ENCODE measurements at regions not wholly inside any gene's neighbourhood (a gene's known extent, or its start where the extent isn't known, plus 50 kb on each side); places are given as distances from the start of the nearest gene placed in this dataset.
"Not testable (repeated sequence)": the region's sequence is repeated elsewhere in the genome, so short reads cannot be mapped to it uniquely, and the experiment has no call there.

- H3K36me3 ChIP-seq (ENCODE audit: low read depth): no peaks in the 10 kb centered on the region
- DNase-seq (ENCODE audit: low spot score) (no peak), ATAC-seq (ENCODE audit: low read depth) (no peak)
- no peak overlapping the region for H3K27ac ChIP-seq (ENCODE audit: poor library complexity, severe bottlenecking)
- H3K4me1 ChIP-seq (ENCODE audit: insufficient read depth, poor library complexity, severe bottlenecking): peaks cover 3% of the 10 kb centered on the region
- no peak overlapping the region for H3K4me3 ChIP-seq (ENCODE audit: severe bottlenecking)
- no peak for TF ChIP-seq CTCF (IDR thresholded peaks at IDR 0.05; ENCODE audit: poor library complexity, severe bottlenecking)
- no peaks in the 10 kb centered on the region for H3K9me3 ChIP-seq (ENCODE audit: severe bottlenecking)
- no peaks in the 10 kb centered on the region for H3K27me3 ChIP-seq (ENCODE audit: insufficient read depth, poor library complexity, severe bottlenecking)
These were observed 75.7 kb upstream of the ATIC start for GRCh38 chr2:215236131-215236530.

- H3K9me3 ChIP-seq (ENCODE audit: severe bottlenecking); DNase-seq (ENCODE audit: low spot score); H3K36me3 ChIP-seq (ENCODE audit: low read depth); H3K4me1 ChIP-seq (ENCODE audit: insufficient read depth, poor library complexity, severe bottlenecking); H3K4me3 ChIP-seq (ENCODE audit: severe bottlenecking); H3K27me3 ChIP-seq (ENCODE audit: insufficient read depth, poor library complexity, severe bottlenecking); H3K27ac ChIP-seq (ENCODE audit: poor library complexity, severe bottlenecking); ATAC-seq (ENCODE audit: low read depth): not testable (repeated sequence)
These were observed 81.8 kb upstream of the ABCA12 start for GRCh38 chr2:215220221-215220620.

GRCh38 chr2:215218587-215219577, 80.5 kb upstream of the ABCA12 start:
- no peak for DNase-seq (ENCODE audit: low spot score)
- ATAC-seq (ENCODE audit: low read depth): no peak
- H3K36me3 ChIP-seq (ENCODE audit: low read depth): no peaks in the 10 kb centered on the region
- H3K9me3 ChIP-seq (ENCODE audit: severe bottlenecking): no peaks in the 10 kb centered on the region
- H3K4me3 ChIP-seq (ENCODE audit: severe bottlenecking): no peak overlapping the region
- TF ChIP-seq CTCF (IDR thresholded peaks at IDR 0.05; ENCODE audit: poor library complexity, severe bottlenecking): no peak
- no peak overlapping the region for H3K27ac ChIP-seq (ENCODE audit: poor library complexity, severe bottlenecking)
- H3K27me3 ChIP-seq (ENCODE audit: insufficient read depth, poor library complexity, severe bottlenecking): no peaks in the 10 kb centered on the region
- no peaks in the 10 kb centered on the region for H3K4me1 ChIP-seq (ENCODE audit: insufficient read depth, poor library complexity, severe bottlenecking)

- ATAC-seq (ENCODE audit: low read depth) (no peak), DNase-seq (ENCODE audit: low spot score) (no peak)
- no peak for TF ChIP-seq CTCF (IDR thresholded peaks at IDR 0.05; ENCODE audit: poor library complexity, severe bottlenecking)
- Histone ChIP-seq H3K4me1 (ENCODE audit: insufficient read depth, poor library complexity, severe bottlenecking) (no peaks in the 10 kb centered on the region), H3K4me3 (ENCODE audit: severe bottlenecking) (no peak overlapping the region), H3K27me3 (ENCODE audit: insufficient read depth, poor library complexity, severe bottlenecking) (no peaks in the 10 kb centered on the region), H3K36me3 (ENCODE audit: low read depth) (no peaks in the 10 kb centered on the region), H3K9me3 (ENCODE audit: severe bottlenecking) (no peaks in the 10 kb centered on the region), H3K27ac (ENCODE audit: poor library complexity, severe bottlenecking) (no peak overlapping the region)
These were observed 78.4 kb upstream of the ABCA12 start for GRCh38 chr2:215216806-215217205.

GRCh38 chr2:215215637-215216036, 77.2 kb upstream of the ABCA12 start:
- no peaks in the 10 kb centered on the region for H3K4me1 ChIP-seq (ENCODE audit: insufficient read depth, poor library complexity, severe bottlenecking)
- TF ChIP-seq CTCF (IDR thresholded peaks at IDR 0.05; ENCODE audit: poor library complexity, severe bottlenecking): no peak
- H3K27ac ChIP-seq (ENCODE audit: poor library complexity, severe bottlenecking): no peak overlapping the region
- H3K27me3 ChIP-seq (ENCODE audit: insufficient read depth, poor library complexity, severe bottlenecking): no peaks in the 10 kb centered on the region
- no peak overlapping the region for H3K4me3 ChIP-seq (ENCODE audit: severe bottlenecking)
- no peaks in the 10 kb centered on the region for H3K9me3 ChIP-seq (ENCODE audit: severe bottlenecking)
- DNase-seq (ENCODE audit: low spot score) (no peak), ATAC-seq (ENCODE audit: low read depth) (no peak)
- no peaks in the 10 kb centered on the region for H3K36me3 ChIP-seq (ENCODE audit: low read depth)
